Mucosa of rectum (tissue), 2 donors: ENCODE measurements at regions not wholly inside any gene's neighbourhood (a gene's known extent, or its start where the extent isn't known, plus 50 kb on each side); places are given as distances from the start of the nearest gene placed in this dataset.

Experiments
- H3K27ac ChIP-seq, 2 donors: one replicate each; pipeline ENCODE4 v1.7.0; 2013; ENCODE audit warnings: inconsistent platforms in 2 of 2, low read depth in 2 of 2, low read length in 2 of 2
- H3K27me3 ChIP-seq, 2 donors: one replicate each; pipeline ENCODE4 v1.7.0; 2013; ENCODE audit warnings: low read length in 2 of 2; ENCODE audit not compliant: control insufficient read depth in 2 of 2, insufficient read depth in 2 of 2
- H3K36me3 ChIP-seq, 2 donors: one replicate each; pipeline ENCODE4 v1.7.0; 2013; ENCODE audit warnings: low read length in 2 of 2; ENCODE audit not compliant: control insufficient read depth in 2 of 2, insufficient read depth in 2 of 2
- H3K4me1 ChIP-seq, 2 donors: one replicate each; pipeline ENCODE4 v1.7.0; 2013; ENCODE audit warnings: low read length in 2 of 2, mild to moderate bottlenecking in 1 of 2; ENCODE audit not compliant: control insufficient read depth in 2 of 2, insufficient read depth in 2 of 2
- H3K4me3 ChIP-seq, 2 donors: one replicate each; pipeline ENCODE4 v1.7.0; 2013; ENCODE audit warnings: low read length in 2 of 2
- H3K9ac ChIP-seq, 2 donors: one replicate each; pipeline ENCODE4 v1.7.0; 2013; ENCODE audit warnings: low read length in 2 of 2, low read depth in 1 of 2, mild to moderate bottlenecking in 1 of 2
- H3K9me3 ChIP-seq, 2 donors: one replicate each; pipeline ENCODE4 v1.7.0; 2013; ENCODE audit warnings: low read length in 2 of 2; ENCODE audit not compliant: control insufficient read depth in 2 of 2
- donor health status: healthy.
- donor health status: Normal muscosa, but diverticular disease.

GRCh38 chrX:78545233-78545632 lies 113.9 kb downstream of the RTL3 start:
- no peak overlapping the region for H3K9ac ChIP-seq
- no peaks in the 10 kb centered on the region for H3K27me3 ChIP-seq
- no peaks in the 10 kb centered on the region for H3K4me1 ChIP-seq
- no peak overlapping the region for H3K27ac ChIP-seq
- H3K36me3 ChIP-seq, result no peaks in the 10 kb centered on the region
- no peak overlapping the region for H3K4me3 ChIP-seq
- H3K9me3 ChIP-seq, result peaks cover 0 to 3% of the 10 kb centered on the region in 2 donors

- Histone ChIP-seq H3K9ac (no peak overlapping the region), H3K36me3 (no peaks in the 10 kb centered on the region), H3K27ac (no peak overlapping the region), H3K27me3 (no peaks in the 10 kb centered on the region), H3K9me3 (peaks cover 0 to 3% of the 10 kb centered on the region in 2 donors), H3K4me3 (no peak overlapping the region), H3K4me1 (no peaks in the 10 kb centered on the region)
These were observed 115.8 kb downstream of the RTL3 start for GRCh38 chrX:78543281-78543680.

GRCh38 chrX:78540171-78540570 lies 119.0 kb downstream of the RTL3 start:
- Histone ChIP-seq H3K27me3 (no peaks in the 10 kb centered on the region), H3K4me1 (no peaks in the 10 kb centered on the region), H3K27ac (no peak overlapping the region), H3K9me3 (peaks cover 0 to 3% of the 10 kb centered on the region in 2 donors), H3K36me3 (no peaks in the 10 kb centered on the region), H3K9ac (no peak overlapping the region), H3K4me3 (no peak overlapping the region)

- no peaks in the 10 kb centered on the region for H3K27me3 ChIP-seq
- H3K36me3 ChIP-seq, result no peaks in the 10 kb centered on the region
- no peaks in the 10 kb centered on the region for H3K9me3 ChIP-seq
- no peaks in the 10 kb centered on the region for H3K4me1 ChIP-seq
- no peak overlapping the region for H3K27ac ChIP-seq
- no peak overlapping the region for H3K9ac ChIP-seq
- H3K4me3 ChIP-seq, result no peak overlapping the region
These were observed 124.9 kb downstream of the RTL3 start for GRCh38 chrX:78534221-78534620.

- Histone ChIP-seq H3K9me3 (no peaks in the 10 kb centered on the region), H3K27me3 (no peaks in the 10 kb centered on the region), H3K4me1 (no peaks in the 10 kb centered on the region), H3K9ac (no peak overlapping the region), H3K27ac (no peak overlapping the region), H3K4me3 (no peak overlapping the region), H3K36me3 (no peaks in the 10 kb centered on the region)
These were observed 126.8 kb downstream of the RTL3 start for GRCh38 chrX:78532363-78532762.

DNA sequence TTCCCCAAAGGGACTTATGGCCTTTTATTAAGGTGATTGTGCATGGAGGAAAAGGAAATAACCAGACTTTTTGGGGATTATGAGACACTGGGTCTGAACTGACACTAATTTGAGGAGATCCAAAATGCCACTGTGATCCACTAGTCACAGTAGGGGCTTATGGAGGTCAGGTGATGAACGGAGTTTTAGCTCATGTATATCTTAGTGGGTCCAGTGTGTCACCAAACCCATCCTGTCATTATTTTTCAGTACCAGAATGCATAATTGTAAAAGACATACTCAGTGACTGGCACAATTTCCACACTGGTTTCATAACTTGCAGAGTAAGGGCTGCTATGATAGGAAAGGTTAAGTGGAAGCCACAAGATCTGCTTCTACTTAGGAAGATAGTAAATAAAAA lies 131.3 kb downstream of the RTL3 start:
- no peaks in the 10 kb centered on the region for H3K27me3 ChIP-seq
- H3K9me3 ChIP-seq, result no peaks in the 10 kb centered on the region
- H3K4me3 ChIP-seq, result no peak overlapping the region
- H3K27ac ChIP-seq, result no peak overlapping the region
- H3K4me1 ChIP-seq, result no peaks in the 10 kb centered on the region
- no peak overlapping the region for H3K9ac ChIP-seq
- no peaks in the 10 kb centered on the region for H3K36me3 ChIP-seq

- H3K36me3 ChIP-seq, result no peaks in the 10 kb centered on the region
- no peaks in the 10 kb centered on the region for H3K4me1 ChIP-seq
- no peak overlapping the region for H3K9ac ChIP-seq
- H3K9me3 ChIP-seq, result no peaks in the 10 kb centered on the region
- no peak overlapping the region for H3K4me3 ChIP-seq
- H3K27me3 ChIP-seq, result no peaks in the 10 kb centered on the region
- H3K27ac ChIP-seq, result no peak overlapping the region
These were observed 131.9 kb downstream of the RTL3 start for GRCh38 chrX:78527263-78527662.

DNA sequence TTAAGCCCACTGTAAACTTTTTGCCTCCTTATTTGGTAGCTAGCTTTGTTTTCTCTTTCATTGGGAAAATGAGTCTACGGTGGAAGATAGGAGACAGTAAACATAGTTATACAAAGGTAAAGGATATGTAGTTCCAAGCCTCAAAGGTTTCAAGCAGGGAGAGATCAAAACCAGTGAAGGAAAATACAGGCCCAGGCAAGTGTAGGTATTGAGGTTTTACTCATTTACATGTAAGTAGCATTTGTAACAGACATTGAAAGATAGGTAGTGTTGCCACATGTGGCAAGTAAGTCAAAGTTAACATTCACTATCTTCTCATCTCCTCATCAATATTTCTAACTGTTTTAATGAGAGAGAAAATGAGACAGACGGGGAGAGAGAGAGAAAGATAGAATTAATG lies 136.5 kb downstream of the RTL3 start:
- Histone ChIP-seq H3K9ac (no peak overlapping the region), H3K9me3 (no peaks in the 10 kb centered on the region), H3K4me1 (no peaks in the 10 kb centered on the region), H3K36me3 (no peaks in the 10 kb centered on the region), H3K27ac (no peak overlapping the region), H3K27me3 (no peaks in the 10 kb centered on the region), H3K4me3 (no peak overlapping the region)

- Histone ChIP-seq H3K4me3 (no peak overlapping the region), H3K27me3 (no peaks in the 10 kb centered on the region), H3K36me3 (no peaks in the 10 kb centered on the region), H3K27ac (no peak overlapping the region), H3K4me1 (no peaks in the 10 kb centered on the region), H3K9me3 (no peaks in the 10 kb centered on the region), H3K9ac (no peak overlapping the region)
These were observed 142.0 kb downstream of the RTL3 start for GRCh38 chrX:78517124-78517523.

GRCh38 chrX:78514852-78515251 lies 144.3 kb downstream of the RTL3 start:
- Histone ChIP-seq H3K9me3 (no peaks in the 10 kb centered on the region), H3K27me3 (no peaks in the 10 kb centered on the region), H3K4me3 (no peak overlapping the region), H3K27ac (no peak overlapping the region), H3K36me3 (no peaks in the 10 kb centered on the region), H3K9ac (no peak overlapping the region), H3K4me1 (no peaks in the 10 kb centered on the region)
